GM12878 (cell line): ENCODE measurements at regions not wholly inside any gene's neighbourhood (a gene's known extent, or its start where the extent isn't known, plus 50 kb on each side); places are given as distances from the start of the nearest gene placed in this dataset.

ENCODE experiments used
- ATAC-seq: fragments of 200-7000 bp; cut with Tn5 transposase; 3 replicates; pipeline ENCODE4 v1.9.1; 2020; ENCODE audit warnings: mild to moderate bottlenecking, moderate library complexity
- BruUV-seq: library from RNA; stranded (reverse); fragments of 400-500 nt; replicated peaks from 2 replicates; lab custom pipeline; 2021; lab: Mats Ljungman, UMichigan
- CTCF ChIA-PET: fragments of 300-600 bp; sonication (Branson Sonifier 250); formaldehyde crosslinking; extraction: SDS; loops from one replicate; lab custom pipeline; 2021; ENCODE audit warnings: inconsistent platforms; lab: Yijun Ruan, JAX
- POLR2A ChIA-PET: fragments of 350-600 bp; formaldehyde crosslinking; extraction: SDS; loops from one replicate; lab custom pipeline; 2021; ENCODE audit warnings: inconsistent platforms; lab: Charles Lee
- RAD21 ChIA-PET: fragments of 300-600 bp; sonication (Branson Sonifier 250); formaldehyde crosslinking; loops from one replicate; lab custom pipeline; 2023; ENCODE audit warnings: antibody characterized with exemption; ENCODE audit not compliant: unreplicated experiment; lab: Charles Lee
- SMC1A ChIA-PET: fragments of 300-600 bp; sonication (Branson Sonifier 250); formaldehyde crosslinking; loops from one replicate; lab custom pipeline; 2023; ENCODE audit not compliant: unreplicated experiment, uncharacterized antibody; lab: Charles Lee
- DNase-seq: peaks from one replicate; pipeline ENCODE4 v3.0.0-alpha.2; 2011; ENCODE audit warnings: low read depth, low spot score
- FAIRE-seq: peaks from 3 replicates; lab custom pipeline; 2011; peaks lifted over from hg19 to GRCh38; lab: Jason Lieb, UNC
- H2AFZ ChIP-seq: 2 replicates; pipeline ENCODE4 v1.6.0; 2011; ENCODE audit warnings: low read depth, low read length, control low read depth; ENCODE audit not compliant: control insufficient read depth
- H3K27ac ChIP-seq: 2 replicates; pipeline ENCODE4 v1.5.1; 2011; ENCODE audit warnings: control low read depth; ENCODE audit not compliant: control insufficient read depth, insufficient read depth
- H3K27me3 ChIP-seq, 2 experiments: replicated peaks in 1 of 2; 2 replicates each; pipeline versions ENCODE4 v1.6.0 to v1.6.1; 2011; ENCODE audit warnings: low read length in 1 of 2; ENCODE audit not compliant: control insufficient read depth in 2 of 2, insufficient read depth in 2 of 2
- H3K36me3 ChIP-seq, 2 experiments: 2 replicates each; pipeline ENCODE4 v1.5.1; 2011; ENCODE audit warnings: low read length in 1 of 2; ENCODE audit not compliant: control insufficient read depth in 2 of 2, insufficient read depth in 2 of 2
- H3K4me1 ChIP-seq: 2 replicates; pipeline ENCODE4 v1.6.1; 2011; ENCODE audit warnings: mild to moderate bottlenecking, low read length, moderate library complexity, mixed read lengths; ENCODE audit not compliant: control insufficient read depth, insufficient read depth
- H3K4me2 ChIP-seq: 2 replicates; pipeline ENCODE4 v1.6.0; 2011; ENCODE audit warnings: control low read depth; ENCODE audit not compliant: control insufficient read depth, insufficient read depth
- H3K4me3 ChIP-seq: fragments of 200-600 bp; sonication (generic); 2 replicates; pipeline ENCODE4 v1.5.1; 2016
- H3K79me2 ChIP-seq: 2 replicates; pipeline ENCODE4 v1.6.0; 2011; ENCODE audit warnings: low read length; ENCODE audit not compliant: control insufficient read depth, insufficient read depth
- H3K9ac ChIP-seq: 2 replicates; pipeline ENCODE4 v1.8.0; 2011; ENCODE audit warnings: low read length, control low read depth, mixed read lengths; ENCODE audit not compliant: control insufficient read depth, insufficient read depth
- H3K9me3 ChIP-seq: replicated peaks from 3 replicates; pipeline ENCODE4 v1.5.1; 2011; ENCODE audit warnings: mild to moderate bottlenecking, low read length; ENCODE audit not compliant: control insufficient read depth, insufficient read depth
- H4K20me1 ChIP-seq: 2 replicates; pipeline ENCODE4 v1.6.0; 2011; ENCODE audit not compliant: control insufficient read depth, insufficient read depth
- BRCA1 ChIP-seq: IDR thresholded peaks from 2 replicates; pipeline ENCODE4 v1.6.1; 2011; ENCODE audit warnings: low read depth, low read length, improper control_type of control experiment
- CBX5 ChIP-seq: sonication (generic); IDR thresholded peaks from 2 replicates; pipeline ENCODE4 v1.6.1; 2016; ENCODE audit warnings: low read depth, moderate library complexity, mild to moderate bottlenecking, inconsistent platforms
- CHD2 ChIP-seq: IDR thresholded peaks from 2 replicates; pipeline ENCODE4 v1.6.1; 2011; ENCODE audit warnings: low read depth, low read length, improper control_type of control experiment, borderline replicate concordance
- FOXK2 ChIP-seq: fragments of 450-650 bp; IDR thresholded peaks from 2 replicates; pipeline ENCODE4 v1.6.1; 2017; ENCODE audit warnings: mild to moderate bottlenecking, moderate library complexity
- NR2F1 ChIP-seq: fragments of 450-650 bp; conservative IDR thresholded peaks from 2 replicates; pipeline ENCODE4 v1.6.1; 2017; ENCODE audit warnings: mild to moderate bottlenecking
- PAX8 ChIP-seq: fragments of 450-650 bp; IDR thresholded peaks from 2 replicates; pipeline ENCODE4 v1.6.1; 2017; ENCODE audit warnings: mild to moderate bottlenecking, moderate library complexity
- POLR2A ChIP-seq: IDR thresholded peaks from 2 replicates; pipeline ENCODE4 v1.6.1; 2011; ENCODE audit warnings: low read depth, mild to moderate bottlenecking, low read length
- RCOR1 ChIP-seq: conservative IDR thresholded peaks from 2 replicates; pipeline ENCODE4 v1.6.1; 2012; ENCODE audit warnings: low read depth, low read length, improper control_type of control experiment
- REST ChIP-seq: IDR thresholded peaks from 2 replicates; pipeline ENCODE4 v1.6.1; 2012; ENCODE audit warnings: mild to moderate bottlenecking, low read depth, low read length
- TCF12 ChIP-seq: IDR thresholded peaks from 2 replicates; pipeline ENCODE4 v1.6.1; 2011; ENCODE audit warnings: low read depth, mild to moderate bottlenecking, low read length
- TCF3 ChIP-seq: IDR thresholded peaks from 2 replicates; pipeline ENCODE4 v1.6.1; 2012; ENCODE audit warnings: low read depth, mild to moderate bottlenecking, low read length, borderline replicate concordance; ENCODE audit not compliant: insufficient read depth
- WRNIP1 ChIP-seq: IDR thresholded peaks from 2 replicates; pipeline ENCODE4 v1.6.1; 2011; ENCODE audit warnings: low read depth, low read length, improper control_type of control experiment, borderline replicate concordance
- ZNF207 ChIP-seq: fragments of 450-650 bp; IDR thresholded peaks from 2 replicates; pipeline ENCODE4 v1.6.1; 2014; ENCODE audit warnings: antibody characterized with exemption, mild to moderate bottlenecking, borderline replicate concordance
- WGBS: methylation state at CpG from one replicate; pipeline ENCODE4 v1.1.6; 2016; ENCODE audit warnings: low lambda C conversion rate; ENCODE audit not compliant: insufficient replicate concordance, insufficient coverage; ENCODE audit errors: missing lambda C conversion rate; 5-methylcytosine and 5-hydroxymethylcytosine counted together
- in situ Hi-C: fragments of 300-500 bp; cut with MboI; formaldehyde crosslinking; loops from 9 replicates; pipeline ENCODE4 v1.14.3; 2018; ENCODE audit warnings: mixed read lengths
- intact Hi-C: fragments of 100-400 bp; cut with micrococcal nuclease; formaldehyde crosslinking; loops from one replicate; pipeline ENCODE4 v1.14.2; 2022; ENCODE audit not compliant: unreplicated experiment

- Histone ChIP-seq H3K79me2 (no peaks in the 10 kb centered on the region), H3K36me3 (no peaks in the 10 kb centered on the region), H3K4me1 (no peaks in the 10 kb centered on the region), H3K9ac (no peak overlapping the region), H3K9me3 (no peaks in the 10 kb centered on the region; the same call in 1 of the 3 replicates), H3K4me3 (no peak overlapping the region), H3K27me3 (no peaks in the 10 kb centered on the region)
- FAIRE-seq (peak; percentile 54), ATAC-seq (peak; percentile 43; the same call in 1 of the 3 replicates)
- 73% methylated on average over 5 of the region's 5 CpGs for WGBS
- ChIA-PET CTCF (no interaction called here), POLR2A (no interaction called here), SMC1A (interaction anchor here (1.0 kb wide), 2 partner anchors 37 to 283 kb away, joined by 3 to 5 read pairs; no protein-coding TSS in a partner anchor), RAD21 (interaction anchor here (1.0 kb wide), 1 partner anchor 38 kb away, joined by 3 read pairs; no protein-coding TSS in a partner anchor)
- in situ Hi-C loops = no loop called here
- no peak for TF ChIP-seq BRCA1
- TF ChIP-seq POLR2A = no peak
- no peak for TF ChIP-seq TCF12
- TF ChIP-seq, all 136 proteins: peak for 0
- no TSS peak for BruUV-seq
- Histone ChIP-seq H4K20me1 (no peaks in the 10 kb centered on the region), H3K4me2 (no peak overlapping the region), H3K27ac (no peak overlapping the region), H2AFZ (no peak overlapping the region)
- no peak for DNase-seq
- intact Hi-C loops = no loop called here
Measured at GRCh38 chr13:73873940-73874830, 260.0 kb downstream of the KLF12 start.

GRCh38 chr13:73872397-73872796 lies 261.8 kb downstream of the KLF12 start:
- Histone ChIP-seq H3K4me1 (no peaks in the 10 kb centered on the region), H3K9me3 (no peaks in the 10 kb centered on the region), H2AFZ (no peak overlapping the region), H3K36me3 (no peaks in the 10 kb centered on the region), H3K9ac (no peak overlapping the region), H3K4me3 (no peak overlapping the region), H4K20me1 (no peaks in the 10 kb centered on the region), H3K4me2 (no peak overlapping the region), H3K27me3 (no peaks in the 10 kb centered on the region), H3K27ac (no peak overlapping the region), H3K79me2 (no peaks in the 10 kb centered on the region)
- RAD21 ChIA-PET = no interaction called here
- no peak for DNase-seq
- CTCF ChIA-PET = no interaction called here
- POLR2A ChIA-PET = no interaction called here
- FAIRE-seq = no peak
- no peak; the same call in 2 of the 3 replicates for ATAC-seq
- SMC1A ChIA-PET = interaction anchor here (1.0 kb wide), 1 partner anchor 24 kb away, joined by 3 read pairs; no protein-coding TSS in a partner anchor
- BruUV-seq = no TSS peak
- 75% methylated on average over 3 of the region's 3 CpGs for WGBS
- in situ Hi-C loops (no loop called here), intact Hi-C loops (no loop called here)
- TF ChIP-seq FOXK2 (no peak), REST (no peak), CBX5 (no peak), CHD2 (no peak), ZNF207 (no peak), PAX8 (no peak), TCF3 (no peak), WRNIP1 (no peak), NR2F1 (no peak), RCOR1 (no peak)
